ENCODE measurements at regions not wholly inside any gene's neighbourhood (a gene's known extent, or its start where the extent isn't known, plus 50 kb on each side); places are given as distances from the start of the nearest gene placed in this dataset.

GRCh38 chr22:26898946-26899605 lies 241.7 kb downstream of the MIAT start:
- no peaks in the 10 kb centered on the region for H3K9me3 ChIP-seq (ENCODE audit: low read depth, low read length, poor library complexity, severe bottlenecking)
- intact Hi-C loops (cut with micrococcal nuclease; ENCODE audit: unreplicated experiment): no loop called here
- ChIA-PET CTCF (no interaction called here), POLR2A (ENCODE audit: low non-redundant PET) (no interaction called here)
- H3K4me3 ChIP-seq (ENCODE audit: low read depth, low read length, poor library complexity, severe bottlenecking): no peak overlapping the region
- no peak for DNase-seq (ENCODE audit: low spot score)
- H3K36me3 ChIP-seq (ENCODE audit: insufficient read depth, low read length, poor library complexity, severe bottlenecking): no peaks in the 10 kb centered on the region
- TF ChIP-seq CTCF (conservative IDR thresholded peaks at IDR 0.05; ENCODE audit: low read depth, low read length): no peak
- BruUV-seq (replicated peaks): no TSS peak
- no peaks in the 10 kb centered on the region for H3K27me3 ChIP-seq (replicated peaks; ENCODE audit: insufficient read depth, low read depth, low read length, poor library complexity)
- H3K4me1 ChIP-seq (ENCODE audit: insufficient read depth, low read length, poor library complexity, severe bottlenecking): peaks cover 39% of the 10 kb centered on the region
- no peak overlapping the region for H3K27ac ChIP-seq (ENCODE audit: low read depth, low read length, poor library complexity, severe bottlenecking)

GRCh38 chr22:26900787-26901186 lies 243.4 kb downstream of the MIAT start:
- Histone ChIP-seq H3K4me3 (ENCODE audit: low read depth, low read length, poor library complexity, severe bottlenecking) (no peak overlapping the region), H3K4me1 (ENCODE audit: insufficient read depth, low read length, poor library complexity, severe bottlenecking) (peaks cover 43% of the 10 kb centered on the region), H3K9me3 (ENCODE audit: low read depth, low read length, poor library complexity, severe bottlenecking) (no peaks in the 10 kb centered on the region), H3K36me3 (ENCODE audit: insufficient read depth, low read length, poor library complexity, severe bottlenecking) (no peaks in the 10 kb centered on the region), H3K27me3 (replicated peaks; ENCODE audit: insufficient read depth, low read depth, low read length, poor library complexity) (no peaks in the 10 kb centered on the region), H3K27ac (ENCODE audit: low read depth, low read length, poor library complexity, severe bottlenecking) (peak overlapping the region; percentile 83)
- intact Hi-C loops (cut with micrococcal nuclease; ENCODE audit: unreplicated experiment): loop anchor here (10.0 kb wide), 1 partner anchor 904 kb away; the partner anchor contains the start of gene MN1
- BruUV-seq (replicated peaks): TSS peak; percentile 44
- TF ChIP-seq EZH2 (IDR thresholded peaks at IDR 0.05; ENCODE audit: borderline replicate concordance, low read depth, low read length, poor library complexity, severe bottlenecking) (no peak), CTCF (conservative IDR thresholded peaks at IDR 0.05; ENCODE audit: low read depth, low read length) (no peak)
- POLR2A ChIA-PET (ENCODE audit: low non-redundant PET): no interaction called here
- CTCF ChIA-PET: no interaction called here
- no peak for DNase-seq (ENCODE audit: low spot score)

GRCh38 chr22:26901198-26901816 lies 243.9 kb downstream of the MIAT start:
- ChIA-PET POLR2A (ENCODE audit: low non-redundant PET) (no interaction called here), CTCF (no interaction called here)
- Histone ChIP-seq H3K27me3 (replicated peaks; ENCODE audit: insufficient read depth, low read depth, low read length, poor library complexity) (no peaks in the 10 kb centered on the region), H3K27ac (ENCODE audit: low read depth, low read length, poor library complexity, severe bottlenecking) (peak overlapping the region; percentile 83), H3K36me3 (ENCODE audit: insufficient read depth, low read length, poor library complexity, severe bottlenecking) (no peaks in the 10 kb centered on the region), H3K4me1 (ENCODE audit: insufficient read depth, low read length, poor library complexity, severe bottlenecking) (peaks cover 43% of the 10 kb centered on the region), H3K4me3 (ENCODE audit: low read depth, low read length, poor library complexity, severe bottlenecking) (no peak overlapping the region), H3K9me3 (ENCODE audit: low read depth, low read length, poor library complexity, severe bottlenecking) (no peaks in the 10 kb centered on the region)
- peak; percentile 22 for DNase-seq (ENCODE audit: low spot score)
- intact Hi-C loops (cut with micrococcal nuclease; ENCODE audit: unreplicated experiment): loop anchor here (10.0 kb wide), 1 partner anchor 903 kb away; the partner anchor contains the start of gene MN1
- no TSS peak for BruUV-seq (replicated peaks)
- TF ChIP-seq CTCF (conservative IDR thresholded peaks at IDR 0.05; ENCODE audit: low read depth, low read length) (no peak), EZH2 (IDR thresholded peaks at IDR 0.05; ENCODE audit: borderline replicate concordance, low read depth, low read length, poor library complexity, severe bottlenecking) (no peak)

Measured in A673 (cell line).